ENCODE measurements at regions not wholly inside any gene's neighbourhood (a gene's known extent, or its start where the extent isn't known, plus 50 kb on each side); places are given as distances from the start of the nearest gene placed in this dataset.
"Not testable (repeated sequence)": the region's sequence is repeated elsewhere in the genome, so short reads cannot be mapped to it uniquely, and the experiment has no call there.

DNA sequence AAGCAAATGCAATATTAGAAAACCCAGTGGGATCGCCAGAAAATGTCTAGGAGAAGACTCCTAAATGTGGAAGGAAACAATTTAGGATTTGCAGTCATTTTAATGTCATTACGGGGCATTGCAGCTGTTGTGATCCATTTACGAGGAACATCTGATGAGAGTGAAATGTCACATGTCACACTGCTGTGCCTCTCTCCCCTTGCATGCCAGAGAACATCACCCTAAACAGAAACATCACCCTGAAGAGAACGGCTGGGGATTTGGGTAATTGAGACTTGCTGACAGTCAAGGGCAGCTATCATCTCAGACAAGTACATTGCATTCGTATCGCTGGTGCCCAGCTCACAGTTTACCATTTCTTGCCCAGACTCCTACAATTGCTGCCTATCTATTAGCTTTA lies 785.7 kb upstream of the POM121L12 start:
- DNase-seq: no peak

DNA sequence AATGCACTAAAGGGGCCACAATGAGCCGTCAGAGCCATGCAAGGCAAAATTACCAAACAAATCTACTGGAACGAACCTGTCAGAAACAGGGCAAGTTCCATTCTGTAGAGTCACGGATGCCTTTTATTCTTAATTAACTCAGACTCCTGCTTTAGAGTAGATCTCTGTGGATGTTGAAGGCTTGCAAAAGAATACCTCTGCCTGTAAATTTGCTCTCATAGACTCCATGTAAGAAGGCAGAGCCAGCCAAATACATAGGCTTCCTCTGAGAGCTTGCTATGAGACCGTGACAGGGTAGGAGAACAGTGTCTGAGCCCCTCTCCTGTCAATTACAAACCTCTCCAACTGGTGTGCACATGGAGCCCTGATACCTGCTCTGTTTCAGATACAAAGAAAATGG lies 787.9 kb upstream of the POM121L12 start:
- DNase-seq: no peak

DNA sequence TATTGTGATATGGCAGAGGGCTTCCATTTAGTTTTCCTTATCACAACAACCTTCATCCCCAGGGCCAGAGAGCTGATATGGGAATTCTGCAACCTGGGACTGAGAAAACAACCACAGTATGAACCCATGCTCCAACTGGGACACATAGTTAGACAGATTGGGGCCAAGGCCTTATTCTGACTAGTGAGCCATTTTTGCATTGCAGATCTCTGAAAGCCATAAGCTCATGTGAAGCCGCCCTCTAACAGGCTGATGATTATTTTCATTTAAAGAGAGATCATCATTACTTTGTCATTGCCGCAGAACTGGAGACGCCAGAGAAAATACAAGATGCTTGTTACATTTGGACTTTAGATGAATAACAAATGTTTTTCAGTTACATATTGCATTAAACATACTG lies 791.7 kb upstream of the POM121L12 start:
- no peak for DNase-seq

DNA sequence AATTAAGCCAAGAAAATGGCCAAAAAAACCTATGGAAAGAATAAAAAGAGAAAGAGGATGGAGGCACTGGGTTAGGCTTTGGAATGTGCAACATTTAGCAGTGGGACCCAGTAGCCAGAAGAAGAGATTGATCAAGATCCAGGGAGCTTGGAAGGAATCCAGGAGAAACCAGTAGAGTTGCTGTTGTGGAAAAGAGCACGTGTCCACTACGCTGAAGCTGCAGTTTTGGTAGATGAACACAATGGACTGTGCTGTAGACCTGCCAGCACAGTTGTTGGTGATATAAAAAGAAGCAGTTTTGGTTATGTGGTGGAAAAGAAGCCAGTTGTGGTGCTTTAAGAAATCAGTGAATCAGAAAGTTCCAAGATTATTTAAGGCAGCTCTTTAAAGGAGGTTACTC lies 802.2 kb upstream of the POM121L12 start:
- no peak for DNase-seq

DNA sequence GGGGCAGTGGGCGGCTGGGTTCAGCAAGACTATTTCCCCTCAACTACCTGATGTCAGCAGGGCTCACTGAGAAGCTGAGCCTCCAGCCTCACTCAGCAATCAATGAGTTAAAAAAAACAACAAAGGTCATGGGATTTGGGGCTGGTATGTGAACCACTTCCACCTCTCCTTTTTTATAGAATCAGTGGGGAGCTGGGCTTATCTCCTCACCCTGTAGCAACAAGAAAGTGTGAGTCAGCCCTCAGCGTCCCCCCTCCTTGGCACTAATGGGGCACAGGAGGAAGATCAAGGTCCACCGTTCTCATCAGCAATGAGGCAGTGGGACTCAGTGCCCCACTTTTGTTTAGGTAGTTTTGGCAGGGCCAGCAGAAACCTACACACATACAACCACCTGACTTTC lies 823.5 kb upstream of the POM121L12 start:
- DNase-seq: no peak

DNA sequence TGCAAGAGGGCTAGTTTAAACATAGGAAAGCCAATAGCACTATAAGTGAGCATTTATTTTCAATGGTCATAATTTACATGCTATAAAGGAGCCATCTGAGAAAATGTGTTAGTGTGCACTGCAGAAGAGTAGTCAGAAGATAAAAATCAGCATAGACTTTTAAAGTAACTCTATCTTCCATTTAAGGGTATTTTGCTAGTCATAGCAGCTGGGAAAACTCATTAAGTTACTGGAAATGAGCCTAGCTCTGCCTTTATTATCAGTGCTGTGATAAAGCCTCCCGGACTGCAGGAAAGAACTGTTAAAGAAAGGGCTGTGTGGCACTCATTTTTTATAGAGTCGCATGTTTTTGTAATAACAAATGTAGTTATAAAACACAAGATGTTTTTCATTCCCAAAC lies 825.8 kb upstream of the POM121L12 start:
- DNase-seq: no peak

DNA sequence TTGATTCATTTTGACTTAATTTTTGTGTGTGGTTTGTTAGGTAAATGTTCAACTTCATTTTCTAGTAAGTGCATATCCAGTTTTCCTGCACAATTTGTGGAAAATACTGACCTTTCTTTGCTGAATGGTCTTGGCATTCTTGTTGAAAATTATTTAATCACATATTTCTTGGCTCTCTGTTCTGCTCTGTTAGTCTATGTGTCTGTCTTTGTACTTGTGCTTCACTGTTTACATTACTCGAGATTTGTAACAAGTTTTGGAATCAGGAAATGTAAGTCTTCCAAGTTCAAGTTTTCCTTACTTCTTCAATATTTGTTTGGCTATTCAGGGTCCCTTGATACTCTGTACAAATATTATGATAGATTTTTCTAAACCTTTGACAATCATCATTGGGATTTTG lies 838.2 kb upstream of the POM121L12 start:
- DNase-seq: no peak

DNA sequence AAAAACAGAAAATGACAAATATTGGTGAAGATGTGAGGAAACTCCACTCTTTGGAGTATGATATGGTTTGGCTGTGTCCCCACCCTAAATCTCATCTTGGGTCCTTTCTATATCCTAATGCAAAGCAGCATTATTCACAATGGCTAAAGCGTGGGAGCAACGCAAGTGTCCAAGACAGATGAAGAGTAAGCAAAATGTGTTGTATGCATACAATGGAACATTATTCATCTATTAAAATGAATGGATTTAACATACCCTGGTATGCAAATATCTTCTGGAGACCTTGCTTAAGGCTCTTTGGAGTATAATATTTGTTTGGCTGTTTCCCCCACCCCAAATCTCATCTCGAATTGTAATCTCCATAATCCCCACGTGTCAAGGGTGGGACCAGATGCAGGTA lies 839.8 kb upstream of the POM121L12 start:
- no peak for DNase-seq

DNA sequence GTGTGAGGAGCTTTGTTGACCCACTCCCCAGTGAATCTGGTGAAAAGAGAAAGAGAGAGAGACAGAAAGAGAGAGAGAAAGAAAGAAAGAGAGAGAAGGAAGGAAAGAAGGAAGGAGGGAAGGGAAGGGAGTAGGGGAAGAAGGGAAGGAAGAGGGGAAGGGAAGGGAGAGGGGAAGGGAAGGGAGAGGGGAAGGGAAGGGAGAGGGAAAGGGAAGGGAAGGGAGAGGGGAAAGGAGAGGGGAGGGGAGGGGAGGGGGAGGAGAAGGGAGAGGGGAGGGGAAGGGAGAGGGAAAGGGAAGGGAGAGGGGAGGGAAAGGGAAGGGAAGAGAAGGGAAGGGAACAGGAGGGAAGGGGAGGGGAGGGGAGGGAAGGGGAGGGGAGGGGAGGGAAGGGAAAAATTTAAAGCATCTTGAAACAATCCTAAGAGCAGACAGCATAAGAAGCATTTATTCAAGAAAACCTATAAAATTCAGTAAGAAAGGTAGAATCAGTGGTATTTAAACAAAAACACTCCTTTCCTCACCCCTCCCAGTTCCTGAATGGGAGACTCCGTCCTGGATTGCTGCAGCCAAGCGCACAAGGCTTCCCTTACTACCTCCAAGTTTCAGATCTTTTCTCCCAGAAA lies 846.2 kb upstream of the POM121L12 start:
- no peak for DNase-seq

DNA sequence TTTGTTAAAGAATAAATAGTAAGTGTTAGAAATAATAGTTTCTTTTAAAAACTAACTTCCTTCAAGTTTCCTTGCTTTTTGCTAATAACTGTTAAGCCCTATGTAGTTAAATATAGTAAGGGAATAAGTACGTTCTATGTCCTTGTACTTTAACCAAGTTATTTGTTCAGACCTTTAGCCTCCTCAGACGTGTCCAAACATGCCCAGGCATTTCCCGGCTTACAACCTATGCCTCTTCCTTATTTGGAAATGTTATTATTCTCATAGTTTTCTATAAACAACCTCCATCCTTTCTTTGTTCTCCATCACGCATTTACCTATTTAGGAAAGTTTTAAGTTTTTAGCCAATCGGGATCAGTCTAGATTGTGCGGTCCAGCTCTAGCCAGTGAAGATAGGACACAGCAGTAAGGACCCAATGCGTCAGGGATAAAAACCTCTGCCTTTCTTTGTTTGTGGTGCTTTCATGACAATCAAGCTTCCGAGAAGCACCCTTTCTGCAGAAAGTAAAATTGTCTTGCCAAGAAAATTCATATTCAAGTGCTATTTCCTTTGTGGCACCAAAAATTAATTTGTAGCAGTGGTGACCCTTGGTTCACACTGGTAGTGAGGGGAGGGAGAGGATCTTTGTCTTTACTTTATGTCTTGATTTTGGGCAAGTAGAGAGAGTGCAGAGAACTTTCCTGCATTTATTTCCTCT lies 851.3 kb upstream of the POM121L12 start:
- DNase-seq: no peak

DNA sequence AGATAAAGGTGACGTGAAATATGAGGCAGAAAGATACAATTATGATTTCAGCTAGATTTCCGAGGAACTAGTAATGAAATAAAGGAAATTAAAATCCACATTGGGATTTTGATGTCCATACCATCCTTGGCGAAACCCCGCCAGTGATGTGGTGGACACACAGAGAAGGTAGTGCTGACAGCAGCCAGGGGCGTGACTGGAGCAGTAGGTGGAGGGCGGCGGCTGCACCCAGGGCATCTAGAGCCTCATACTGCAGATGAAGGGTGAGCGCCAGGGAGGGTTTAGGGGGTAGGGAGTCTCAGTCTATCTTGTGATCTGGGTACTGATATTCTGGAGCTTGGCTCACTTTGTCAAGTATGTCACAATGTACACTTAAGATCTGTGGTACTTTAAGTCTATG lies 855.5 kb upstream of the POM121L12 start:
- DNase-seq: no peak

DNA sequence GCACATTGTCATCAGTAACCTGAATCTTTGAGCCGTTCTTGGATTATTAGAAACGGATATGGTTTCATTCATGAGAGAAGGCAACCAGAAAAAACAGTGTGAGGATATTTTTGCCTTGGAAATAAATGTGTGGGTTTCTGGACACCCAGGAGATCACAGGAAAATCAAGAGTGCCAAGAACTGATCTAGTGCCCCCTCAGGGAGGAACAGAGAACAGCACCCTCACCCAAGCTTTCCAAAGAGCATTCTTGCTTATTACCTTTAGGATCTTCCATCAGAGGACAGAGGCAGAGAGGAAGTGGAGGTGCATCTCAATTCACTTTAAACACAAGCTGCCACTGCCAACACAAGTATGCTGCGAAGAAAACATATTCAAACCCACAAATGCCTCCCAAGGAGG lies 851.5 kb upstream of the COBL start:
- DNase-seq: no peak

DNA sequence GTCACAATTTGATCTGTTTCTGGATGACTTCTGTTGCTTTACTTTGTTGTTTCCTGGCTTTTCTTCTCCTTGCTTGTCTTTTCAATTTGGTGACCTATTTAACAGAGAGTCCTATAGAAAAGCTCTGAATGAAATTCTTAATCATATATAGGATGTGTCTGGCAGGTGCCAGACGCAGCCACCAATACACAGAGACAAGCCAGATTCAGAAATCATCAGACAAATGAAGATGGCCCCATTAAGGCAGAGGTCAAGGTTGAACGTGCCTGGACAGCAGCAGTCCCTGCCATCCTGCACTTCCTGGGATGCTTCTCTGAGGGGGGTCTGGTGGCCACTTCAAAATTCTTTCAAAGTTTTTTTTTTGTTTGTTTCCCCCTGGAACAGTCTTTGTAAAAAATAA lies 846.7 kb upstream of the COBL start:
- no peak for DNase-seq

DNA sequence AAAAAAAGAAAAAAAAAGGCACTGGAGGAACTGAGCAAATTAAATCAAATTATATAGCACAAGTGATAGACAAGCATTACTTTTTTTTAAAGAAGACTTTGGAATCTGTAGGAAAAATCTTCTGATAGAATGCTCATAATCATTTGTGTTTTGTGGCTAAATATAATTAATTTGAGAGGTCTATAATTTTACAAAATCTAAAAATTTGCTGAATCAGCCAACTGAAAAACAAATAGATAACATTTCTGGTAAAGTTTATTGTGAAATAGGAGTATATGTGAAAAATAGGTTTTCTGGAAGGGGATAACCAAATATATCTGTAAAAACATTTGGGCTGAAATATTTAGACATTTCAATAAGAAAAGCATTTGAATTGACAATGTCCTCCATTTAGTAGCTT lies 844.9 kb upstream of the COBL start:
- no peak for DNase-seq

DNA sequence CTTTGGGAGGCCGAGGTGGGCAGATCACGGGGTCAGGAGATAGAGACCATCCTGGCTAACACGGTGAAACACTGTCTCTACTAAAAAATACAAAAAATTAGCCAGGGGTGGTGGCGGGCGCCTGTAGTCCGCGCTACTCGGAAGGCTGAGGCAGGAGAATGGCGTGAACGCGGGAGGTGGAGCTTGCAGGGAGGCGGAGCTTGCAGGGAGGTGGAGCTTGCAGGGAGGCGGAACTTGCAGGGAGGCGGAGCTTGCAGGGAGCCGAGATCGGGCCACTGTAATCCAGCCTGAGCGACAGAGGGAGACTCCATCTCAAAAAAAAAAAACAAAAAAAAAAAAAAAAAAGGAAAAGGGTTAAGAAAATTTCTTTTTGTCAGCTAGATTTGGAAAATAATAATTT lies 842.8 kb upstream of the COBL start:
- DNase-seq: not testable (repeated sequence)

DNA sequence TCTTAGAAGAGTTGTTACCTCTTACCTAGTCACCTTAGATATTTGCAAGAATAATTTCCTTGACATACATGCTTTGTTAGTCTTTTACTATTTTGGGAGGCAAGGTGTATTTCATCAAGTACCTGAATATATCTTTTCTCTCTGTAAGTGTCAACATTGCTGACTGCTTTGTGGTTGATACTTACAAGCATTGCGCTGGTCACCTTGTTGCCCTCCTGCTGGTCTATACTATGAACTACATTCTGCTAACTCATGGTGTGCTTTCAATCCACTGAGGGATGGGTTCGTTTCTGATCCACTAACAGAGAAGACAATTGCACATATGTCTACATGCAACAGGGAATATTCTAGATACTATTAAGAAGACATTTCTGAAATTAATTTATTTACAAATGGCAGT lies 837.8 kb upstream of the COBL start:
- DNase-seq: no peak

DNA sequence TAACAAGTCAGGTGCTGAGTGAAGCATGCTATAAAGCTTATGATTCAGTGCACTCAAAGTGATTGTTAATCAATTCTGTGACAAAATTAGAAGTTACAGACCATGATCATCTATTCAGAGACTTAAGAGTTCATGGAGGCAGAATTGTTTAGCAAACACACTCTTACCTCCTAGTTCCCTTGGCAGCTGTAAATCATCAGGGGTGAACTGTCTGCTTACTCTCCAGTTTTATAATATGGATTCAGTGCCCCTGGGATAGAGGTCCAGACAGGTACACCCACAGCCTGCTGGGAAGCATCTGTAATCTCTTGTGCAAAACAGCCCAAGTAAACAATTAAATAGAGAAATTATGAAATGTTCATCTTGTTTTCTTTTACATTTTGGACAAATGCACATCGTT lies 835.0 kb upstream of the COBL start:
- no peak for DNase-seq

DNA sequence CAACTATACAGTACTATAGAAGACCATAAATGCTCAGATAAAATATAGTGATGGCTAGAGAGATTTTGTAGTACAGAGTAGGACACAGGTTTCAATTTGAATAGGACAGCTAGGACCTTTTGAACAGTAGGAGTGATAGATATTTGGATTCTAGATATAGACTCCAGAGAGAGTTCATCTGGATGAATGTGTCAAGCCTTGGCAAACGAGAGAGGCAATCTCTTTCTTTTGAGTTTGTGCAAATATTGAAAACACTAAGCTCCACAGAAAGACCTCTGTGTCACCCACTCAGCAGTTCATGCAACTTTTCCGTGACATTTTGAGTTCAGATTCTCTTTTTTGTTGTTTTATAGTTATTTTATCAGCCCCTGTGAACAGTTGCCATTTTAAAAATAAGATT lies 834.3 kb upstream of the COBL start:
- DNase-seq: no peak

DNA sequence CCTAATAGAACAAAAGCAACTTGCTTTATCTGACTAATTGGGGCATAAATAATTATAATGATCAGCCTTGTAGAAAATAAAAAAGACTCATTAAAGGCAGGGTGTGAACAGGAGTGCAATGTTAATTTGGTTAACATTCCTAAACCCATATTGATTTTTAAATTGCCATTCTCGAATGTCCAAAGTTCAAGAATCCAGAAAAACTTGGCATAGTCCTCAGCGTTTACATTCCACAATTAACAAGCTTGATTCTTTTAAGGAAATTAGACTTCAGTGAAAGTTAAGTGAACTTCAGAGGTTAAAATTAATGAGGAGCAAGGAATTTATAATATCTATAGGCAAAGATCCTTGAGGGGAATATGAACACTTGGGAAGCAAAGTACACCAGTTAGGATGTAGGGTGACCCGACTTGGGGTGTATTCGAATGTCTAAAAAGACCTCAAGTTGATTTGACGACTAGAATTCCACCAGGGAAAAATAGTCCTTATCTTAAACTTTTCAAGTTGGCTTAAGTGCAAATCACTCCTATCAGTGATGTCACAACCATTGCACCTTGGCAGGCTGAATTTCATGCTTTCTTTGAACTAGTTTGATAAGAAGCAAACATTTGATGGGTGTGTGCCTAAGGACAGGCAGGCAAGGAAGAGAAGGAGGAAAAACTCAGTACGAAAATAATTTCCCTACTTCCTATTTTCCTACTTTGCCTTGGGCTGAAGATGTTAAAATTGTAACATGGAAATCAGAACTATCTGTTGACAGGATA lies 830.4 kb upstream of the COBL start:
- DNase-seq: no peak

DNA sequence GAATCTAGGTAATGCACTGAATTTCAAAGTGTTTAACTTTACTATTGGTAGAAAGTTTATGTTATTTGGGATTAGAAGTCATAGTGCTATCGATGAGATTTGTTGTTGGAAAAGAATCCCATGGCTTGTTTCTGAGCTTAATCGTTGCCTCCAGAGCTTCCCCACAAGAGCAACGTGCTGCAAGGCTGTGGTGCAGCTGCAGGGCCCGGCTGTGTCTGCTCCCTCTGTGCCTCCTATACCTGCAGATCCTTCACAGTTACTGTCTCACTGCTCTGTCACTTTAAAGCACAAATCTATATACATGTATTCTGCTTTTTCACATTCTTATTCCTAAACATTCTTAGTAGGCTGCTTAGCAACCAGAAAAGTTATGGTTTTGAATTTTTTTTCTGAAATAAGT lies 826.6 kb upstream of the COBL start:
- DNase-seq: no peak

DNA sequence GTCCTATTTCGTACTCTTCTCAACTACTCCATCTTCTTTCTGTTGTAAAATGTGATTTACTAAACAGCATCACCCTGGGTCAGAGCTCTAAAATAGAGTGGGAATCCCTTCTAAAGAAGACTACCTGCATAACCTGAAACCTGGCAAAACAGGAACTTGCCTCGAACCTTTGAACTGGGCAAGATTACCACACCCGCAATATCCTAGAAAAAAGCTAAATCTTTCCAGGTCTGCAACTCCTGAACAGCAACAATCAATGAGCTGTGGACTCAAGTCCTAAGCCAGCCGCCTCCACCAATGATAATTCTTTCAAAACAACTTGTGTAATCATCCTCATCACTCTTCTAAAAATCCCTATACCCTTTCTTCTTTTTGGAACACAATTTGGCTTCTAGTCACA lies 824.2 kb upstream of the COBL start:
- DNase-seq: no peak

DNA sequence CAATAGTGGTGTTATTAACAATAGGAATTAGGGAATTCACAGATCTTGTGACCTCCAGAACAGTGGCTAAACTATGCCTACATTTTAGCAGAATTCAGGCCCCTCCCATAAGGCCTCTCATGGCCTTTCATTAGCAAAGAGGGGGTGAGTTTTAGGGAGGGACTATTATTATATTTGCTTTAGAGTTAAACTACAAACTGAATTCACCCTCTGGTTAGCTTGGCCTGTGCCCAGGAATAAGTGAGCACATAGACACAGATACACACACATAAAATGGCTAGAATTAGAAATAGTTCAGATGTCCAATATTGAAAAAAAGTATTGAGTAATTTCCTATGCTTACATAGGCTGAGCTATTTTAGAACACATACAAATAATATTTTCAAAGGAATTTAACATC lies 818.8 kb upstream of the COBL start:
- DNase-seq: no peak

DNA sequence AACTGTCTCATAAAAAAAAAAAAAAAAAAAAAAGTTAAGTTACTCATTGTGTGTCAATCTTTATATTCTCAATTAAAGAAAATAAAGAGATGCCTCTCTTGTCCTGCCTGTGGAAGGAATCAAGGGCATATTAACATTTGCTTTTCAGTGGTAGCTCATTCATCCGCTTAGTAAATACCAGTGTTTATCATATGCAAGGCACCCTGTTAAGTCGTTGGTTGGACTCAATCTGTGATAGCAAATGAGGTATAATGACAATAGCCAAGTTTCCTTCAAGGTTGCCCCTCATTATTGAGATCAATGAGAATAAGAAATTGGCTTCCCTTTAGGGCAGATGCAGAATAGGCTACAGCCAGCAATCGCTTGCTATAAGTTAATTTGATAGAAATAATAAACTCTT lies 812.7 kb upstream of the COBL start:
- no peak for DNase-seq

DNA sequence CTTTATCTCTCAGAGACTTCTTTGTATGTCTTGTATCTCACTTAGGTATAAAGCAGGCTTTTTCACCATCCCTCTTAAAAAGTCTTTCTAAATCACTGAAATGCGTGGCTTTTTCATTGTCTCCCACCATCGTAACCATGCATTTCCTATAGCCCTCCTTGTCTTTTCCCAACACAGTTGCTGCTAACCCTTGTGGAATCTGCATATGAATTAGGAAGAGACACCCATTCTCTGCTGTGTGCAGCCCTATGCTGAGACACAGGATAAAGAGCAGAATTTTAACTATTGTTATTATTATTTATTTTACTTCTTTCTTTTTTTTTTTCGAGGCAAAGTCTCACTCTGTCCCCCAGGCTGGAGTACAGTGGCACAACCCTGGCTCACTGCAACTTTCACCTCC lies 804.3 kb upstream of the COBL start:
- no peak for DNase-seq

DNA sequence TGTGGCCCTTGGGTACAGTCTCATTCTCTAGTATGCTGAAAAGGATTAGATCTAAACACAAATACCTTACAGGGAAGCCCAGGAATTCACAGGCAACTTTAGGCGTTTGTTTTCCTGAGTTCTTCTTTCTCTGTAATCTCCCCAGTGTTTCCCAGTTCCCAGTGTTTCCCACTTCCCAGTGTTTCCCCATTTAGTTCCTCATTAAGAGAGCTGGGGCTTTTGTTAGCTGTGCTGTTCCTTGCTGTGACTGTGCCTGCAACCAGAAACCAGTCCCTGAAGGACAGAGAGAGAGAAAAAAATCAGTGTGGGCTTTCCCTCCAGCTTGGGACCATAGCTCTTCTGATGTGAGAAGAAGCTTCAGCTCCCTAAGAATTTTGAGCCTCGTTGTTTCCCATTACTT lies 802.9 kb upstream of the COBL start:
- no peak for DNase-seq

Measured in activated CD8-positive, alpha-beta memory T cell treated with anti-CD3 and anti-CD28 coated beads for 24 hours (primary cell).